CD8-positive, alpha-beta memory T cell (primary cell): ENCODE measurements at regions not wholly inside any gene's neighbourhood (a gene's known extent, or its start where the extent isn't known, plus 50 kb on each side); places are given as distances from the start of the nearest gene placed in this dataset.

ENCODE experiments used
- CTCF ChIA-PET: fragments of 350-600 bp; sonication (Branson Sonifier 250); formaldehyde crosslinking; loops from one replicate; lab custom pipeline; 2021; ENCODE audit warnings: antibody characterized with exemption; lab: Charles Lee
- POLR2A ChIA-PET: fragments of 350-600 bp; sonication (Branson Sonifier 250); formaldehyde crosslinking; loops from one replicate; lab custom pipeline; 2021; ENCODE audit warnings: antibody characterized with exemption; lab: Charles Lee
- DNase-seq, 5 donors: peaks; one replicate each; pipeline versions ENCODE4 v3.0.0 to v3.0.0-alpha.2; 2020 to 2022; ENCODE audit warnings: mixed read lengths in 1 of 5
- H3K27ac ChIP-seq: one replicate; pipeline ENCODE4 v1.7.0; 2013; ENCODE audit warnings: low read depth, mild to moderate bottlenecking, low read length, moderate library complexity
- H3K27me3 ChIP-seq: 2 replicates; pipeline ENCODE4 v1.7.0; 2013; ENCODE audit warnings: low read length, mild to moderate bottlenecking; ENCODE audit not compliant: insufficient read depth, poor library complexity, severe bottlenecking
- H3K36me3 ChIP-seq: 2 replicates; pipeline ENCODE4 v1.7.0; 2013; ENCODE audit warnings: mild to moderate bottlenecking, low read length, moderate library complexity; ENCODE audit not compliant: insufficient read depth
- H3K4me1 ChIP-seq: 2 replicates; pipeline ENCODE4 v1.7.0; 2013; ENCODE audit warnings: mild to moderate bottlenecking, low read length, moderate library complexity; ENCODE audit not compliant: insufficient read depth
- H3K4me3 ChIP-seq: 2 replicates; pipeline ENCODE4 v1.7.0; 2013; ENCODE audit warnings: mild to moderate bottlenecking, low read length
- H3K9me3 ChIP-seq: 2 replicates; pipeline ENCODE4 v1.7.0; 2013; ENCODE audit warnings: mild to moderate bottlenecking, low read length
- H3K27ac Mint-ChIP-seq, 8 donors: one replicate each; pipeline ENCODE4 v1.8.0; 2020 to 2021; ENCODE audit warnings: mixed read lengths in 8 of 8, mild to moderate bottlenecking in 6 of 8, inconsistent platforms in 3 of 8, moderate library complexity in 3 of 8
- H3K27me3 Mint-ChIP-seq, 2 donors: one replicate each; pipeline ENCODE4 v1.8.0; 2020 to 2021; ENCODE audit warnings: mixed read lengths in 2 of 2, mild to moderate bottlenecking in 1 of 2, moderate library complexity in 1 of 2
- H3K36me3 Mint-ChIP-seq, 3 donors: one replicate each; pipeline ENCODE4 v1.8.0; 2020 to 2021; ENCODE audit warnings: mixed read lengths in 3 of 3, inconsistent platforms in 1 of 3, mild to moderate bottlenecking in 1 of 3
- H3K4me1 Mint-ChIP-seq, 3 donors: one replicate each; pipeline ENCODE4 v1.8.0; 2020 to 2021; ENCODE audit warnings: mixed read lengths in 3 of 3, inconsistent platforms in 1 of 3, mild to moderate bottlenecking in 1 of 3
- H3K4me3 Mint-ChIP-seq, 7 donors: one replicate each; pipeline ENCODE4 v1.8.0; 2020 to 2021; ENCODE audit warnings: mixed read lengths in 7 of 7, mild to moderate bottlenecking in 6 of 7, moderate library complexity in 4 of 7, inconsistent platforms in 2 of 7
- H3K9me3 Mint-ChIP-seq, 5 donors: one replicate each; pipeline ENCODE4 v1.8.0; 2020 to 2022; ENCODE audit warnings: mixed read lengths in 5 of 5, mild to moderate bottlenecking in 3 of 5, moderate library complexity in 2 of 5, inconsistent platforms in 1 of 5

- H3K9me3 ChIP-seq, result no peaks in the 10 kb centered on the region
- ChIA-PET CTCF (interaction anchor here (1.1 kb wide), 1 partner anchor 578 kb away, joined by 3 read pairs; the partner anchor contains the start of gene TIMM22), POLR2A (no interaction called here)
- H3K27me3 ChIP-seq, result no peaks in the 10 kb centered on the region
- Mint-ChIP-seq H3K27me3 (peaks cover 0 to 1% of the 10 kb centered on the region in 2 donors), H3K4me3 (peak overlapping the region; percentile 22 to 84 (median 52)), H3K36me3 (peaks cover 0 to 4% (median 0%) of the 10 kb centered on the region in 3 donors), H3K9me3 (no peaks in the 10 kb centered on the region), H3K27ac (peak overlapping the region; percentile 61 to 98 (median 90)), H3K4me1 (peaks cover 51 to 67% (median 65%) of the 10 kb centered on the region in 3 donors)
- no peaks in the 10 kb centered on the region for H3K36me3 ChIP-seq
- H3K4me3 ChIP-seq, result peak overlapping the region; percentile 42
- peaks cover 71% of the 10 kb centered on the region for H3K4me1 ChIP-seq
- peak overlapping the region; percentile 20 for H3K27ac ChIP-seq
- peak in 4 of 5 donors; percentile 13 to 85 (median 63) for DNase-seq
Observed at GRCh38 chr17:419073-419735, 66.6 kb upstream of the RPH3AL start.

GRCh38 chr17:418421-418751 lies 65.8 kb upstream of the RPH3AL start:
- POLR2A ChIA-PET, result no interaction called here
- peak overlapping the region; percentile 42 for H3K4me3 ChIP-seq
- peaks cover 0 to 1% of the 10 kb centered on the region in 2 donors for H3K27me3 Mint-ChIP-seq
- no peaks in the 10 kb centered on the region for H3K9me3 Mint-ChIP-seq
- H3K36me3 Mint-ChIP-seq, result peaks cover 0 to 9% (median 0%) of the 10 kb centered on the region in 3 donors
- peak overlapping the region in 6 of 7 donors; percentile 54 to 93 (median 82) for H3K4me3 Mint-ChIP-seq
- H3K27ac ChIP-seq, result peak overlapping the region; percentile 20
- peaks cover 56 to 72% (median 70%) of the 10 kb centered on the region in 3 donors for H3K4me1 Mint-ChIP-seq
- no peaks in the 10 kb centered on the region for H3K36me3 ChIP-seq
- H3K9me3 ChIP-seq, result no peaks in the 10 kb centered on the region
- DNase-seq, result peak in 4 of 5 donors; percentile 15 to 80 (median 60)
- no peaks in the 10 kb centered on the region for H3K27me3 ChIP-seq
- CTCF ChIA-PET, result no interaction called here
- peak overlapping the region; percentile 55 to 98 (median 91) for H3K27ac Mint-ChIP-seq
- peaks cover 75% of the 10 kb centered on the region for H3K4me1 ChIP-seq

GRCh38 chr17:417691-418420 lies 65.2 kb upstream of the RPH3AL start:
- peak overlapping the region; percentile 42 for H3K4me3 ChIP-seq
- H3K27me3 ChIP-seq, result no peaks in the 10 kb centered on the region
- no peak overlapping the region for H3K27ac ChIP-seq
- H3K9me3 ChIP-seq, result no peaks in the 10 kb centered on the region
- Mint-ChIP-seq H3K4me3 (peak overlapping the region; percentile 54 to 98 (median 87)), H3K4me1 (peaks cover 59 to 76% (median 74%) of the 10 kb centered on the region in 3 donors), H3K27me3 (peaks cover 0 to 1% of the 10 kb centered on the region in 2 donors), H3K9me3 (no peaks in the 10 kb centered on the region), H3K36me3 (peaks cover 0 to 12% (median 0%) of the 10 kb centered on the region in 3 donors), H3K27ac (peak overlapping the region; percentile 87 to 99 (median 95))
- DNase-seq, result peak in 1 of 5 donors; percentile 19
- peaks cover 79% of the 10 kb centered on the region for H3K4me1 ChIP-seq
- ChIA-PET CTCF (no interaction called here), POLR2A (interaction anchor here (0.8 kb wide), 1 partner anchor 72 kb away, joined by 4 read pairs; no protein-coding TSS in a partner anchor)
- no peaks in the 10 kb centered on the region for H3K36me3 ChIP-seq

GRCh38 chr17:416293-417206 lies 63.9 kb upstream of the RPH3AL start:
- Histone ChIP-seq H3K9me3 (no peaks in the 10 kb centered on the region), H3K27me3 (no peaks in the 10 kb centered on the region), H3K4me1 (peaks cover 92% of the 10 kb centered on the region), H3K27ac (peak overlapping the region; percentile 76), H3K4me3 (peak overlapping the region; percentile 73), H3K36me3 (no peaks in the 10 kb centered on the region)
- POLR2A ChIA-PET, result interaction anchor here (0.6 to 1.0 kb wide), 3 partner anchors 19 to 284 kb away, joined by 3 to 5 read pairs (median 4); no protein-coding TSS in a partner anchor
- peak in 3 of 5 donors; percentile 49 to 62 (median 54) for DNase-seq
- Mint-ChIP-seq H3K27me3 (peaks cover 0 to 1% of the 10 kb centered on the region in 2 donors), H3K9me3 (no peaks in the 10 kb centered on the region), H3K27ac (peak overlapping the region; percentile 90 to 99 (median 98)), H3K4me1 (peaks cover 71 to 89% (median 87%) of the 10 kb centered on the region in 3 donors), H3K4me3 (peak overlapping the region; percentile 76 to 98 (median 88)), H3K36me3 (peaks cover 0 to 17% (median 0%) of the 10 kb centered on the region in 3 donors)
- CTCF ChIA-PET, result interaction anchor here (1.1 to 3.9 kb wide), 2 partner anchors 11 to 283 kb away, joined by 3 to 22 read pairs; no protein-coding TSS in a partner anchor

- POLR2A ChIA-PET, result no interaction called here
- H3K27ac Mint-ChIP-seq, result peak overlapping the region; percentile 72 to 98 (median 95)
- CTCF ChIA-PET, result interaction anchor here (3.9 kb wide), 1 partner anchor 286 kb away, joined by 22 read pairs; no protein-coding TSS in a partner anchor
- peaks cover 0 to 3% (median 0%) of the 10 kb centered on the region in 5 donors for H3K9me3 Mint-ChIP-seq
- H3K4me3 Mint-ChIP-seq, result peak overlapping the region; percentile 59 to 93 (median 85)
- no peaks in the 10 kb centered on the region for H3K9me3 ChIP-seq
- H3K27me3 ChIP-seq, result no peaks in the 10 kb centered on the region
- no peaks in the 10 kb centered on the region for H3K36me3 ChIP-seq
- H3K27ac ChIP-seq, result no peak overlapping the region
- H3K4me1 Mint-ChIP-seq, result peaks cover 76 to 92% (median 89%) of the 10 kb centered on the region in 3 donors
- peak overlapping the region; percentile 45 for H3K4me3 ChIP-seq
- peaks cover 0 to 28% (median 0%) of the 10 kb centered on the region in 3 donors for H3K36me3 Mint-ChIP-seq
- peak in 1 of 5 donors; percentile 15 for DNase-seq
- H3K27me3 Mint-ChIP-seq, result peaks cover 0 to 8% of the 10 kb centered on the region in 2 donors
- peaks cover 88% of the 10 kb centered on the region for H3K4me1 ChIP-seq
Observed at GRCh38 chr17:413706-414380, 61.2 kb upstream of the RPH3AL start.

- H3K4me3 Mint-ChIP-seq, result peak overlapping the region in 6 of 7 donors; percentile 46 to 93 (median 76)
- no peak overlapping the region for H3K27ac ChIP-seq
- no peaks in the 10 kb centered on the region for H3K36me3 ChIP-seq
- peaks cover 0 to 3% (median 0%) of the 10 kb centered on the region in 5 donors for H3K9me3 Mint-ChIP-seq
- peaks cover 0 to 28% (median 0%) of the 10 kb centered on the region in 3 donors for H3K36me3 Mint-ChIP-seq
- H3K27me3 ChIP-seq, result no peaks in the 10 kb centered on the region
- POLR2A ChIA-PET, result no interaction called here
- H3K27ac Mint-ChIP-seq, result peak overlapping the region in 6 of 8 donors; percentile 27 to 98 (median 78)
- peaks cover 69 to 84% (median 81%) of the 10 kb centered on the region in 3 donors for H3K4me1 Mint-ChIP-seq
- CTCF ChIA-PET, result interaction anchor here (0.8 to 3.2 kb wide), 12 partner anchors 9 to 288 kb away, joined by 3 to 102 read pairs (median 5); partner anchors contain the start of gene RFLNB
- H3K9me3 ChIP-seq, result no peaks in the 10 kb centered on the region
- DNase-seq, result peak in 1 of 5 donors; percentile 33
- H3K27me3 Mint-ChIP-seq, result peaks cover 0 to 8% of the 10 kb centered on the region in 2 donors
- peaks cover 79% of the 10 kb centered on the region for H3K4me1 ChIP-seq
- H3K4me3 ChIP-seq, result peak overlapping the region; percentile 36
Observed at GRCh38 chr17:413016-413350, 60.4 kb upstream of the RPH3AL start.
